ENCODE measurements at regions not wholly inside any gene's neighbourhood (a gene's known extent, or its start where the extent isn't known, plus 50 kb on each side); places are given as distances from the start of the nearest gene placed in this dataset.

DNA sequence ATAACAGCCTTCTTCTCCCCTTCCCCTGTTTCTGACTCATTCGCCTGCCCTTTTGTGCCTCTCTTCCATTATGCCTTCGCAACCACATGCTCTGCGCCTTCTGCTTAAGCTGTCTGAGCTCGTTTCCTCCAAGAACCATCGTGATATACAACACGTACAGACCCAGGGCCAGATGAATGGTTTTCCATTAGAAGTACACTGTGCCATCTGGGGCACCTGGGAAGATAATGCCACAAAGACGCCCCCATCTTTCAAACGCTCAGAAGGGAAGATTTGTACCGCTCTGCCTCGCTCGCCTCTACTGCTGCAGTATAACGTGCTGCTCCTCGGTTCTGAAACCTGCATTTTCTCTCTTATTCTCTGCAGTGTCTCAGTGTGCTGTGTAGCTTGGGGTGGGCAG lies 470.9 kb upstream of the STXBP6 start:
- no peak for TF ChIP-seq TAF1 (IDR thresholded peaks at IDR 0.05; ENCODE audit: borderline replicate concordance, insufficient read depth, low read length)
- TF ChIP-seq SIN3A (IDR thresholded peaks at IDR 0.05; ENCODE audit: borderline replicate concordance, insufficient read depth, low read length), result no peak
- no peak for TF ChIP-seq REST (IDR thresholded peaks at IDR 0.05; ENCODE audit: insufficient read depth in 1 of 2, low read depth in 2 of 2, low read length in 2 of 2)
- no peak for TF ChIP-seq POLR2AphosphoS5 (IDR thresholded peaks at IDR 0.05; ENCODE audit: low read depth, low read length)
- no peak for TF ChIP-seq FOXP2 (optimal IDR thresholded peaks at IDR 0.05; ENCODE audit: borderline replicate concordance, extremely low read depth, extremely low read length, insufficient read depth)

DNA sequence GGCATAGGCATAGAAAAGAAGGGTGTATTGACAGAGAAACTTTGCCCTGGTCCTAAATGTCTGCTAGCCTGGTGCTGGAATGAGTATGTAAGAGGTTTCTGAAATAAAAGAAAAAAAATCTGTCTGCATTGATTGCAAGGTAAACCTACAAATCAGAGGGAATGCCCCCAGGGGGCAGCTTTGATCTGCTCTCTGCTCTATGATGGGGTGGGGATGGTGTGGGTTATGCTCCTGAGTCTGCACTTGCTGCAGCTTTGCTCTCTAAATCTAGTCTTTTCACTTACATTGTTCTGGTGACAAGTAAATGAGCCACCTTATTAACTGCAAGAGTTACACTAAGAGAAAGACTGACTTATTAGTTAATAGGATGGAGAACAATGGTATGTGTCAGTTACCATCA lies 468.4 kb upstream of the STXBP6 start:
- no peak for TF ChIP-seq SIN3A (IDR thresholded peaks at IDR 0.05; ENCODE audit: borderline replicate concordance, insufficient read depth, low read length)

- no peak for TF ChIP-seq REST (IDR thresholded peaks at IDR 0.05; ENCODE audit: insufficient read depth in 1 of 2, low read depth in 2 of 2, low read length in 2 of 2)
- TF ChIP-seq TAF1 (IDR thresholded peaks at IDR 0.05; ENCODE audit: borderline replicate concordance, insufficient read depth, low read length), result no peak
- TF ChIP-seq SIN3A (IDR thresholded peaks at IDR 0.05; ENCODE audit: borderline replicate concordance, insufficient read depth, low read length), result no peak
- no peak for TF ChIP-seq FOXP2 (optimal IDR thresholded peaks at IDR 0.05; ENCODE audit: borderline replicate concordance, extremely low read depth, extremely low read length, insufficient read depth)
- no peak for TF ChIP-seq POLR2AphosphoS5 (IDR thresholded peaks at IDR 0.05; ENCODE audit: low read depth, low read length)
Measured at GRCh38 chr14:25516838-25517237, 466.9 kb upstream of the STXBP6 start.

DNA sequence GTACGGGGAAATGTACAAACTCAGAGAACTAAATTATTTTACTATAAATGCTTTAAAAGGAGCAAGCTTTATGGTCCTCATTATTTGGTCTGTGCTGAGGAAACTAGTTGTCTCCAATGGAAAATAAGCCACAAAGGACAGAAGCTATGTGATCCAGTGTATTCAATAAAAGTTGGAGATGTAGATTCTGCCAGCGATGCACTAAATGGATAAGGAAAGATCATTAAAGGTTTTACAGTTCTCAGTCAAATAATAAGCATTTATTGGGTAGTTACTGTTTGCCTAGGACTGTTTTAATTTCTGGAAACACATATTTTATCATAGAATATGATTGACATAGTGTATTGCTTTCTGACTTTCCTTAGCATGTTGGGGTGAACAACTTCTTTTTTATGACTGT lies 458.9 kb upstream of the STXBP6 start:
- TF ChIP-seq SIN3A (IDR thresholded peaks at IDR 0.05; ENCODE audit: borderline replicate concordance, insufficient read depth, low read length), result no peak

GRCh38 chr14:25501749-25502148 lies 451.8 kb upstream of the STXBP6 start:
- no peak for TF ChIP-seq TAF1 (IDR thresholded peaks at IDR 0.05; ENCODE audit: borderline replicate concordance, insufficient read depth, low read length)
- TF ChIP-seq SIN3A (IDR thresholded peaks at IDR 0.05; ENCODE audit: borderline replicate concordance, insufficient read depth, low read length), result no peak
- TF ChIP-seq POLR2AphosphoS5 (IDR thresholded peaks at IDR 0.05; ENCODE audit: low read depth, low read length), result no peak
- TF ChIP-seq FOXP2 (optimal IDR thresholded peaks at IDR 0.05; ENCODE audit: borderline replicate concordance, extremely low read depth, extremely low read length, insufficient read depth), result no peak

DNA sequence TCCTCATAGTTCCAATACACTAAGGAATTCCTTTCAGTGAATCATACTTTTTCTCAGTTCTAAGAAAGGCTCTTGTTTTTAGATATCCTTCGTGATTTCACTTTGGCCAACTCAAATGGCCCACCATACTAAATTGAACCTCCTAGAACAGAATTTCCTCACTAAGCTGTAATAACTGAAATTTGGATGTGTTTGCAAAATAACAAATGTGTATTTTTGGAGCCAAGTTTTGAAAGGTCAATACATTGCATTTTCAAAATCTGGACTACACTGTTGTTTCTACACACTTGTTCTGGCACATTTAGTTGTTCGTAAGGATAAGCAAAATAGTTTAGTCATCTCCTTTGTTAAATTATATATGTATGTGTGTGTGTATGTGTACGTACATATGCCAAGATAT lies 439.0 kb upstream of the STXBP6 start:
- TF ChIP-seq FOXP2 (optimal IDR thresholded peaks at IDR 0.05; ENCODE audit: borderline replicate concordance, extremely low read depth, extremely low read length, insufficient read depth), result no peak
- no peak for TF ChIP-seq REST (IDR thresholded peaks at IDR 0.05; ENCODE audit: insufficient read depth in 1 of 2, low read depth in 2 of 2, low read length in 2 of 2)
- no peak for TF ChIP-seq SIN3A (IDR thresholded peaks at IDR 0.05; ENCODE audit: borderline replicate concordance, insufficient read depth, low read length)
- no peak for TF ChIP-seq POLR2AphosphoS5 (IDR thresholded peaks at IDR 0.05; ENCODE audit: low read depth, low read length)
- TF ChIP-seq TAF1 (IDR thresholded peaks at IDR 0.05; ENCODE audit: borderline replicate concordance, insufficient read depth, low read length), result no peak

DNA sequence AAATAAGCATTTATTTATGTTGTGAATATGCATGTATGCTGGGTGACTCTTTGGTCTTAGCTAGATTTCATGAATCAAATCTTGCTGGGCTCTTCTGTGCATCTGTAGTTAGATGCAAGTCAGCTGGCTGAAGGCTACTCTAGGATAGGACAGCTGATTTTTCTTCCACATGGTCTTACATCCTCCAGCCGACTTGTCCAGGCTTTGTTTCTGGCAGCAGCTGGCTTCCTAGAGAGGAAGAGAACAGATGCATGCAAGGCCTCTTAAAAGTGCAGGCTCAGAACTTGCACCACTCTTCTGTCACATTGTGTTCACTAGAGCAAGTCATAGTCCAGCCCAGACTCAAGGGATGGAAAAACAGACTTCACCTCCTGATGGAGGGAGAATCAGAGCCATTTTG lies 435.4 kb upstream of the STXBP6 start:
- TF ChIP-seq SIN3A (IDR thresholded peaks at IDR 0.05; ENCODE audit: borderline replicate concordance, insufficient read depth, low read length) (no peak), POLR2AphosphoS5 (IDR thresholded peaks at IDR 0.05; ENCODE audit: low read depth, low read length) (no peak), REST (IDR thresholded peaks at IDR 0.05; ENCODE audit: insufficient read depth in 1 of 2, low read depth in 2 of 2, low read length in 2 of 2) (no peak), FOXP2 (optimal IDR thresholded peaks at IDR 0.05; ENCODE audit: borderline replicate concordance, extremely low read depth, extremely low read length, insufficient read depth) (no peak), TAF1 (IDR thresholded peaks at IDR 0.05; ENCODE audit: borderline replicate concordance, insufficient read depth, low read length) (no peak)
